Keratinocyte (primary cell): ENCODE measurements at regions not wholly inside any gene's neighbourhood (a gene's known extent, or its start where the extent isn't known, plus 50 kb on each side); places are given as distances from the start of the nearest gene placed in this dataset.
"Not testable (repeated sequence)": the region's sequence is repeated elsewhere in the genome, so short reads cannot be mapped to it uniquely, and the experiment has no call there.

Experiments used
- DNase-seq: peaks from one replicate; pipeline ENCODE4 v3.0.0-alpha.2; 2011; ENCODE audit warnings: low read depth, missing footprints, low spot score
- FAIRE-seq: peaks from 2 replicates; lab custom pipeline; 2011; peaks lifted over from hg19 to GRCh38; lab: Jason Lieb, UNC
- H2AFZ ChIP-seq: 2 replicates; pipeline ENCODE4 v1.6.0; 2012; ENCODE audit warnings: low read length, control low read depth, inconsistent platforms; ENCODE audit not compliant: control insufficient read depth
- H3K27ac ChIP-seq: 2 replicates; pipeline ENCODE4 v1.5.1; 2011; ENCODE audit warnings: low read length; ENCODE audit not compliant: control insufficient read depth, insufficient read depth
- H3K27me3 ChIP-seq: 3 replicates; pipeline ENCODE4 v1.6.0; 2011; ENCODE audit warnings: low read length; ENCODE audit not compliant: control insufficient read depth, insufficient read depth; ENCODE audit errors: extremely low read depth
- H3K36me3 ChIP-seq, 2 experiments: 2 replicates in 1 of 2; 3 replicates in 1 of 2; pipeline ENCODE4 v1.5.1; 2011; ENCODE audit warnings: low read length in 2 of 2, mild to moderate bottlenecking in 1 of 2; ENCODE audit not compliant: control insufficient read depth in 2 of 2, insufficient read depth in 2 of 2; ENCODE audit errors: extremely low read depth in 1 of 2
- H3K4me1 ChIP-seq: 3 replicates; pipeline ENCODE4 v1.5.1; 2011; ENCODE audit warnings: low read length; ENCODE audit not compliant: control insufficient read depth, insufficient read depth; ENCODE audit errors: extremely low read depth
- H3K4me2 ChIP-seq: 3 replicates; pipeline ENCODE4 v1.6.0; 2011; ENCODE audit warnings: low read depth, low read length; ENCODE audit not compliant: control insufficient read depth, insufficient read depth; ENCODE audit errors: extremely low read depth
- H3K4me3 ChIP-seq, 3 experiments: fragments of 200-600 bp in 1 of 3; sonication (generic) in 1 of 3; 2 replicates in 2 of 3; 3 replicates in 1 of 3; pipeline ENCODE4 v1.5.1; 2011 to 2016; ENCODE audit warnings: low read length in 3 of 3, mild to moderate bottlenecking in 3 of 3, control low read depth in 2 of 3, inconsistent platforms in 1 of 3, low read depth in 1 of 3, mixed read lengths in 1 of 3, mixed run types in 1 of 3, moderate library complexity in 1 of 3; ENCODE audit not compliant: control insufficient read depth in 2 of 3, insufficient read depth in 2 of 3; ENCODE audit errors: extremely low read depth in 1 of 3
- H3K79me2 ChIP-seq: 2 replicates; pipeline ENCODE4 v1.6.0; 2012; ENCODE audit warnings: low read length; ENCODE audit not compliant: control insufficient read depth, insufficient read depth
- H3K9ac ChIP-seq: 3 replicates; pipeline ENCODE4 v1.6.0; 2011; ENCODE audit warnings: low read length; ENCODE audit not compliant: control insufficient read depth, insufficient read depth; ENCODE audit errors: extremely low read depth
- H3K9me1 ChIP-seq: 3 replicates; pipeline ENCODE4 v1.6.0; 2011; ENCODE audit warnings: low read length; ENCODE audit not compliant: control insufficient read depth, insufficient read depth; ENCODE audit errors: extremely low read depth
- H3K9me3 ChIP-seq: 2 replicates; pipeline ENCODE4 v1.5.1; 2012; ENCODE audit warnings: low read depth, low read length; ENCODE audit not compliant: control insufficient read depth
- H4K20me1 ChIP-seq: 3 replicates; pipeline ENCODE4 v1.6.0; 2011; ENCODE audit warnings: low read length; ENCODE audit not compliant: control insufficient read depth, insufficient read depth; ENCODE audit errors: extremely low read depth
- CTCF ChIP-seq, 3 experiments: IDR thresholded peaks in 1 of 3; conservative IDR thresholded peaks in 1 of 3; optimal IDR thresholded peaks in 1 of 3; 2 replicates in 2 of 3; 3 replicates in 1 of 3; pipeline versions ENCODE3 to v1.5.1; 2011; ENCODE audit warnings: low read length in 3 of 3, mild to moderate bottlenecking in 3 of 3, moderate library complexity in 2 of 3, control low read depth in 1 of 3, inconsistent platforms in 1 of 3; ENCODE audit not compliant: insufficient read depth in 2 of 3; ENCODE audit errors: extremely low read depth in 1 of 3
- EZH2 ChIP-seq: IDR thresholded peaks from one replicate; pipeline ENCODE4 v1.6.1; 2012; ENCODE audit warnings: inconsistent platforms, mild to moderate bottlenecking, low read length, moderate library complexity
- dilution Hi-C: fragments of 300-500 bp; cut with MboI; formaldehyde crosslinking; loops from one replicate; pipeline ENCODE4 v1.7.0; 2020; ENCODE audit warnings: low sequenced_read_pairs; ENCODE audit not compliant: extremely low pct_ligation_motif_present

- no peaks in the 10 kb centered on the region for H3K4me1 ChIP-seq
- no peaks in the 10 kb centered on the region for H4K20me1 ChIP-seq
- peak overlapping the region; percentile 86 for H2AFZ ChIP-seq
- H3K9ac ChIP-seq = peak overlapping the region; percentile 69
- no peaks in the 10 kb centered on the region for H3K27me3 ChIP-seq
- peak overlapping the region; percentile 39 to 79 (median 56) for H3K4me3 ChIP-seq
- H3K27ac ChIP-seq = peak overlapping the region; percentile 46
- dilution Hi-C loops = no loop called here
- H3K79me2 ChIP-seq = no peaks in the 10 kb centered on the region
- DNase-seq = peak; percentile 78
- H3K36me3 ChIP-seq = no peaks in the 10 kb centered on the region
- H3K9me1 ChIP-seq = no peaks in the 10 kb centered on the region
- peak overlapping the region; percentile 70 for H3K4me2 ChIP-seq
- FAIRE-seq = peak; percentile 85
- TF ChIP-seq EZH2 (no peak), CTCF (optimal IDR thresholded peaks at IDR 0.05 in 1 of 3, IDR thresholded peaks at IDR 0.05 in 1 of 3, conservative IDR thresholded peaks at IDR 0.05 in 1 of 3; ENCODE audit: extremely low read depth in 1 of 3, insufficient read depth in 2 of 3, low read length in 3 of 3) (no peak)
- no peaks in the 10 kb centered on the region for H3K9me3 ChIP-seq
Observed at GRCh38 chr6:27545271-27546046, 72.6 kb upstream of the ZNF184 start.

- dilution Hi-C loops = no loop called here
- Histone ChIP-seq H4K20me1 (no peaks in the 10 kb centered on the region), H3K27ac (peak overlapping the region; percentile 46), H3K4me2 (peak overlapping the region; percentile 70), H3K27me3 (no peaks in the 10 kb centered on the region), H3K9ac (peak overlapping the region; percentile 69), H2AFZ (peak overlapping the region; percentile 86), H3K4me1 (no peaks in the 10 kb centered on the region), H3K9me1 (no peaks in the 10 kb centered on the region), H3K9me3 (no peaks in the 10 kb centered on the region), H3K4me3 (peak overlapping the region; percentile 39 to 79 (median 56)), H3K79me2 (no peaks in the 10 kb centered on the region), H3K36me3 (no peaks in the 10 kb centered on the region)
- FAIRE-seq (no peak), DNase-seq (no peak)
- no peak for TF ChIP-seq EZH2
Observed at GRCh38 chr6:27544612-27545260, 71.8 kb upstream of the ZNF184 start.

GRCh38 chr6:27544135-27544534 lies 71.2 kb upstream of the ZNF184 start:
- FAIRE-seq, H3K27ac ChIP-seq, H2AFZ ChIP-seq, H3K9me3 ChIP-seq, H3K36me3 ChIP-seq, DNase-seq, H3K79me2 ChIP-seq, H3K27me3 ChIP-seq, H3K4me1 ChIP-seq, H4K20me1 ChIP-seq, dilution Hi-C loops, H3K9ac ChIP-seq, H3K9me1 ChIP-seq: not testable (repeated sequence)
- peak overlapping the region in 1 of 3 experiments; percentile 39 for H3K4me3 ChIP-seq
- peak overlapping the region; percentile 70 for H3K4me2 ChIP-seq
